ENCODE measurements at regions not wholly inside any gene's neighbourhood (a gene's known extent, or its start where the extent isn't known, plus 50 kb on each side); places are given as distances from the start of the nearest gene placed in this dataset.

DNA sequence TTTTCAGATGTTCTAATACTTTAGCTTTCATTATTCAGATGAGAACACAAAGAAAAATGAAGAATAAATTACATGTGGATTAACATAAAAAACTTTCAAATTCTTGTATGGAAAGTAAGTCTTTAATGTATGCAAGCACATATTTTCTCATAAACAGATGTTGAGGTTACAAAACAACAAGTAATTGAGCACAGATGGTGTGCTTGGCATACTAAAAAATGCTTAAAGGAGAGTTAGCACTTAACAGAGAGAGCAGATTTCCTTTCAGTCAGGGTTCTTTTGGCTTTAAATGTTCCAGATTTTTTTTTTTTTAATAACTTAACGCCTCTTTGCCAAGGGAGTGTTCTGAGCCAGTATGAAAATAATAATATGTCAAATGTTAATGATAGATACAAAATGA is 96.0 kb downstream of the RASSF9 start:
- Histone ChIP-seq H3K36me3 (ENCODE audit: insufficient read depth in 1 of 2, low read depth in 1 of 2) (no peaks in the 10 kb centered on the region), H3K9me3 (no peaks in the 10 kb centered on the region), H3K4me3 (no peak overlapping the region), H3K4me1 (no peaks in the 10 kb centered on the region), H3K27ac (no peak overlapping the region), H3K27me3 (ENCODE audit: insufficient read depth in 3 of 3, low read length in 2 of 3) (no peaks in the 10 kb centered on the region)
- ATAC-seq, result no peak
- no peak for DNase-seq
- intact Hi-C loops (cut with DNase I), result no loop called here
- TF ChIP-seq, protein P1, sequence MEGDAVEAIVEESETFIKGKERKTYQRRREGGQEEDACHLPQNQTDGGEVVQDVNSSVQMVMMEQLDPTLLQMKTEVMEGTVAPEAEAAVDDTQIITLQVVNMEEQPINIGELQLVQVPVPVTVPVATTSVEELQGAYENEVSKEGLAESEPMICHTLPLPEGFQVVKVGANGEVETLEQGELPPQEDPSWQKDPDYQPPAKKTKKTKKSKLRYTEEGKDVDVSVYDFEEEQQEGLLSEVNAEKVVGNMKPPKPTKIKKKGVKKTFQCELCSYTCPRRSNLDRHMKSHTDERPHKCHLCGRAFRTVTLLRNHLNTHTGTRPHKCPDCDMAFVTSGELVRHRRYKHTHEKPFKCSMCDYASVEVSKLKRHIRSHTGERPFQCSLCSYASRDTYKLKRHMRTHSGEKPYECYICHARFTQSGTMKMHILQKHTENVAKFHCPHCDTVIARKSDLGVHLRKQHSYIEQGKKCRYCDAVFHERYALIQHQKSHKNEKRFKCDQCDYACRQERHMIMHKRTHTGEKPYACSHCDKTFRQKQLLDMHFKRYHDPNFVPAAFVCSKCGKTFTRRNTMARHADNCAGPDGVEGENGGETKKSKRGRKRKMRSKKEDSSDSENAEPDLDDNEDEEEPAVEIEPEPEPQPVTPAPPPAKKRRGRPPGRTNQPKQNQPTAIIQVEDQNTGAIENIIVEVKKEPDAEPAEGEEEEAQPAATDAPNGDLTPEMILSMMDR (IDR thresholded peaks at IDR 0.05), result no peak
- WGBS, 3 donors, result 5 to 22% (median 12%) methylated on average over 1 of the region's 1 CpG

DNA sequence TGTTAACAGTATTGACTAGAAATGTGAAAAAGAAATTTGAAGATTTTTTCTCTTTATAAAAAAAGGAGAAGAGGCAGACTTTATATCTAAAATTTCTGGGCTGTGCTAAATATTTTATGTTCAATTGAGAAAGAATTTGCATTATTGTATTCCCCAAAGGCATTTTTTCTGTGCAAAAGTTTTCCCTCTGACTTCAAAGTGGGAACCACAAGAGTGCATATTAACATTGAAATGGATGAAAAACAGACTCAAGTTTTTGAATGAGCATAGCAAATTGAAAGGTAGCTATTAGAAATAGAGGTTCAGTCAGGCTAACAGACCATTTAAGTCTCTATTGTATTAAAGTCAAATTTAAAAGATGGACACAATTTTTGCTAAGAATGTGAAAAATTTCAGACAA is 95.2 kb downstream of the RASSF9 start:
- no peaks in the 10 kb centered on the region for H3K4me1 ChIP-seq
- intact Hi-C loops (cut with DNase I), result no loop called here
- TF ChIP-seq, protein P1 (IDR thresholded peaks at IDR 0.05), result no peak
- H3K9me3 ChIP-seq, result no peaks in the 10 kb centered on the region
- H3K27ac ChIP-seq, result no peak overlapping the region
- DNase-seq (no peak), ATAC-seq (no peak)
- no peaks in the 10 kb centered on the region for H3K36me3 ChIP-seq (ENCODE audit: insufficient read depth in 1 of 2, low read depth in 1 of 2)
- H3K4me3 ChIP-seq, result no peak overlapping the region
- H3K27me3 ChIP-seq (ENCODE audit: insufficient read depth in 3 of 3, low read length in 2 of 3), result no peaks in the 10 kb centered on the region

DNA sequence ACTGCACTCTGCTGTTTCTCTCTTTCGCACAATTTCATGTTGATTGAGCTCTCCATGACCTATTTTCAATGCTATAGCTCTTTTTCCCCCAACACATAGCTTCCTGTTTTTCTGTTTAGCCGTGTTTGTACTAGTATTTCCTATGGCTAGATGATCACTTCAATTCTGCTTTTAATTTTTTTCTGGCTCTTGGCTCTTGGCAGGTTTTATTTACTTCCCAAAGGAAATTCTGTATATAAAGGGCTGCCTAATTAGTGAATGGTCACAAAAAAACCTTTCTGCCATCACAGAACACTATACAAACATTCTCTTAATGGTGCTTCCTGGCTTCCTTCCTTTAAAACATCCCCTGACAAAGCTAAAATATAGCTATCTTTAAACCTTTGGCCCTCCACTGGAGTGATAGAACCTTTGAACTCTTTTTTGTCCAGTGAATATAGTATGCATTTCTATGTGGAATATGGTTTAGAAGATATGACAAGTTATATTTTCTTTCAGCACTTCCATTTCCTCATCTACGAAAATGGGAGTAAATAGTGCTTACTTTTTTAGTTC is 88.2 kb downstream of the RASSF9 start:
- intact Hi-C loops (cut with DNase I), result no loop called here
- DNase-seq, result no peak
- WGBS, 3 donors, result 9 to 19% (median 14%) methylated on average over 3 of the region's 3 CpGs
- H3K36me3 ChIP-seq (ENCODE audit: insufficient read depth in 1 of 2, low read depth in 1 of 2), result no peaks in the 10 kb centered on the region
- no peak overlapping the region for H3K4me3 ChIP-seq
- no peaks in the 10 kb centered on the region for H3K9me3 ChIP-seq
- no peaks in the 10 kb centered on the region for H3K27me3 ChIP-seq (ENCODE audit: insufficient read depth in 3 of 3, low read length in 2 of 3)
- TF ChIP-seq, protein P1 (IDR thresholded peaks at IDR 0.05), result no peak
- ATAC-seq, result no peak
- H3K27ac ChIP-seq, result no peak overlapping the region
- H3K4me1 ChIP-seq, result no peaks in the 10 kb centered on the region
